DOHH2 (cell line): ENCODE measurements at regions not wholly inside any gene's neighbourhood (a gene's known extent, or its start where the extent isn't known, plus 50 kb on each side); places are given as distances from the start of the nearest gene placed in this dataset.

Experiments used
- H3F3A ChIP-seq: fragments of 200-600 bp; sonication (generic), shearing (Covaris generic); 2 replicates; pipeline ENCODE4 v1.6.0; 2016; ENCODE audit warnings: antibody characterized with exemption, mild to moderate bottlenecking; ENCODE audit not compliant: control insufficient read depth, insufficient read depth
- H3K27ac ChIP-seq: fragments of 200-600 bp; sonication (generic); 2 replicates; pipeline ENCODE4 v1.5.1; 2014; ENCODE audit warnings: low read depth, mild to moderate bottlenecking, low read length, moderate library complexity
- H3K27me3 ChIP-seq: fragments of 200-600 bp; sonication (generic); 2 replicates; pipeline ENCODE4 v1.6.1; 2014; ENCODE audit warnings: mild to moderate bottlenecking, low read length, mixed read lengths; ENCODE audit not compliant: control insufficient read depth
- H3K36me3 ChIP-seq: fragments of 200-600 bp; sonication (generic); 2 replicates; pipeline ENCODE4 v1.6.1; 2014; ENCODE audit warnings: mild to moderate bottlenecking, low read length, moderate library complexity, mixed read lengths; ENCODE audit not compliant: control insufficient read depth
- H3K4me1 ChIP-seq: fragments of 200-600 bp; sonication (generic); 2 replicates; pipeline ENCODE4 v1.6.1; 2014; ENCODE audit warnings: mild to moderate bottlenecking, low read length, mixed read lengths; ENCODE audit not compliant: control insufficient read depth
- H3K4me2 ChIP-seq: fragments of 200-600 bp; sonication (generic); 2 replicates; pipeline ENCODE4 v1.6.0; 2014; ENCODE audit warnings: mild to moderate bottlenecking, low read length, moderate library complexity
- H3K4me3 ChIP-seq: fragments of 200-600 bp; sonication (generic); 2 replicates; pipeline ENCODE4 v1.5.1; 2014; ENCODE audit warnings: mild to moderate bottlenecking, low read length, mixed read lengths
- H3K79me2 ChIP-seq: fragments of 200-600 bp; sonication (generic); 2 replicates; pipeline ENCODE4 v1.6.1; 2014; ENCODE audit warnings: mild to moderate bottlenecking, low read length, mixed read lengths; ENCODE audit not compliant: control insufficient read depth
- H3K9me2 ChIP-seq: fragments of 200-600 bp; sonication (generic); replicated peaks from 2 replicates; pipeline ENCODE4 v1.6.1; 2014; ENCODE audit warnings: mild to moderate bottlenecking, low read length, mixed read lengths; ENCODE audit not compliant: control insufficient read depth
- H3K9me3 ChIP-seq: fragments of 200-600 bp; sonication (generic); 2 replicates; pipeline ENCODE4 v1.6.1; 2014; ENCODE audit warnings: antibody characterized with exemption, low read length, mixed read lengths; ENCODE audit not compliant: control insufficient read depth, insufficient read depth
- H4K20me1 ChIP-seq: fragments of 200-600 bp; sonication (generic); 2 replicates; pipeline ENCODE4 v1.6.0; 2014; ENCODE audit warnings: low read depth, mild to moderate bottlenecking, antibody characterized with exemption, low read length, moderate library complexity; ENCODE audit not compliant: control insufficient read depth, insufficient read depth
- CTCF ChIP-seq: fragments of 200-600 bp; sonication (generic); IDR thresholded peaks from one replicate; pipeline ENCODE4 v1.5.1; 2014; ENCODE audit warnings: antibody characterized with exemption, mild to moderate bottlenecking, low read depth, low read length; ENCODE audit not compliant: poor library complexity, severe bottlenecking
- EZH2phosphoT487 ChIP-seq: fragments of 200-600 bp; sonication (generic); IDR thresholded peaks from 2 replicates; pipeline ENCODE4 v1.6.1; 2017; ENCODE audit warnings: borderline replicate concordance, mild to moderate bottlenecking, antibody characterized with exemption, low read length, moderate library complexity, mixed read lengths

- no peak overlapping the region for H3K4me2 ChIP-seq
- TF ChIP-seq EZH2phosphoT487 (no peak), CTCF (no peak)
- H3K4me3 ChIP-seq = no peak overlapping the region
- no peak overlapping the region for H3K27ac ChIP-seq
- no peaks in the 10 kb centered on the region for H3K4me1 ChIP-seq
- no peaks in the 10 kb centered on the region for H4K20me1 ChIP-seq
- no peaks in the 10 kb centered on the region for H3K9me3 ChIP-seq
- peaks cover 5% of the 10 kb centered on the region; the same call in 1 of the 2 replicates for H3K27me3 ChIP-seq
- H3K36me3 ChIP-seq = no peaks in the 10 kb centered on the region
- no peaks in the 10 kb centered on the region for H3K79me2 ChIP-seq
- H3F3A ChIP-seq = no peaks in the 10 kb centered on the region
- no peaks in the 10 kb centered on the region for H3K9me2 ChIP-seq
Observed at GRCh38 chr5:57349214-57349613, 133.4 kb downstream of the ACTBL2 start.

DNA sequence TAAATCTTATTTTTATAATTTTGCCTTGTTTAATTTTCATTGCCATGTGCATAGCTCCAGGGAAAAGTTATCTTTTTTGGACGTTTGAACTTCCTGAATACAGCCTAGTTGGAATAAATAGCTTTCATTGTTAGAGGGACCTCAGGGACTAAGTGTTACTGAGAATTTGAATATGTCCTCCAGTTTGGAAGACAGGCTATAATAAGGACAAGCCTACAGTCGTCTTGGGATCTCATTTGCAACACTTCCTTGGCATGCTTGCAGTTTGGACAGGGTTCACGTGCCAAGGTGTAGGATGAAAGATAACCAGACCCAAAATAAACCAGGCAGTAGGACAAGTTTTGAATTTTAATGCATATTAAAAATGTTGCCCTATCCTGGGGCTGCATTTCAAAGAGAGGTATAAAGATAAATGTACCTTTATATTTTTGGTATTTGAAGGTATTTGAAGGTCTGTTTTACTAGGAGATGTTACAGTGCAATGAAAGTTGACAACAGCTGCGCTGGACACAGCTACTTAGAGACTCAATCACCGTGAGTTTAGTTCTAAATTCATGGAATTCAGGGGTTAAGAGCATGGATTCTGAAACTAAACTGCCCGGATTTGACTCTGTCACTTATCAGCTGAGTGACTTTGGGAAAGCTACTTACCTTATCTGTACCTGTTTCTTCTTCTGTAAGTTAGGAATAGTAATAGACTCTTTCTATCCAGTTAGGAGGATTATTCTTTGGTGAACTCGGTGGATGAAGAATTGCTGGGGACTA is 134.1 kb downstream of the ACTBL2 start:
- Histone ChIP-seq H3K4me1 (no peaks in the 10 kb centered on the region), H3K4me3 (no peak overlapping the region), H3K27me3 (peaks cover 5% of the 10 kb centered on the region; the same call in 1 of the 2 replicates), H3F3A (no peaks in the 10 kb centered on the region), H3K27ac (no peak overlapping the region), H3K36me3 (no peaks in the 10 kb centered on the region), H4K20me1 (no peaks in the 10 kb centered on the region), H3K9me2 (no peaks in the 10 kb centered on the region), H3K79me2 (no peaks in the 10 kb centered on the region), H3K9me3 (no peaks in the 10 kb centered on the region), H3K4me2 (no peak overlapping the region)
- TF ChIP-seq CTCF (no peak), EZH2phosphoT487 (no peak)

- H3K9me3 ChIP-seq = no peaks in the 10 kb centered on the region
- peaks cover 5% of the 10 kb centered on the region; the same call in 1 of the 2 replicates for H3K27me3 ChIP-seq
- no peaks in the 10 kb centered on the region for H4K20me1 ChIP-seq
- no peaks in the 10 kb centered on the region for H3K36me3 ChIP-seq
- H3K4me3 ChIP-seq = no peak overlapping the region
- no peak overlapping the region for H3K4me2 ChIP-seq
- no peaks in the 10 kb centered on the region for H3K79me2 ChIP-seq
- no peak overlapping the region for H3K27ac ChIP-seq
- H3K4me1 ChIP-seq = no peaks in the 10 kb centered on the region
- H3K9me2 ChIP-seq = no peaks in the 10 kb centered on the region
- TF ChIP-seq EZH2phosphoT487 (no peak), CTCF (no peak)
- no peaks in the 10 kb centered on the region for H3F3A ChIP-seq
Observed at GRCh38 chr5:57346328-57346727, 136.3 kb downstream of the ACTBL2 start.
